ENCODE measurements at regions not wholly inside any gene's neighbourhood (a gene's known extent, or its start where the extent isn't known, plus 50 kb on each side); places are given as distances from the start of the nearest gene placed in this dataset.

DNA sequence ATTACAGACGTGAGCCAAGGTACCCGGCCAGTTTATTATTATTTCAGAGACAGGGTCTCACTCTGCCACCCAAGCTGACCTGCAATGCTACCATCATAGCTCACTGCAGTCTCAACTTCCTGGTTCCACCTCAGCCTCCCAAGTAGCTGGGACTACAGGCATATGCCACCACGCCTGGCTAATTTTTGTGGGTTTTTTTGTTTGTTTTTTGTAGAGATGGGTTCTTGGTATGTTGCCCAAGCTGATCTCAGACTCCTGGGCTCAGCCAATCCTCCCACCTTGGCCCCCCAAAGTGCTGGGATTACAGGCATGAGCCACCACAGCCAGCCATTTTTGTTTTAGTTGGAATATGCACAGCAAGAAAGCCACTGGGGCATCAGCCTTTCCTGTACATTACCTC is 115.7 kb downstream of the MRM1 start:
- TF ChIP-seq YY1 (IDR thresholded peaks at IDR 0.05; ENCODE audit: insufficient read depth, insufficient read length) (no peak), SUZ12 (IDR thresholded peaks at IDR 0.05; ENCODE audit: extremely low read depth, insufficient read depth, insufficient read length) (no peak)

All from NT2/D1 (cell line).